HUDEP-2 (cell line): ENCODE measurements at regions not wholly inside any gene's neighbourhood (a gene's known extent, or its start where the extent isn't known, plus 50 kb on each side); places are given as distances from the start of the nearest gene placed in this dataset.
"Not testable (repeated sequence)": the region's sequence is repeated elsewhere in the genome, so short reads cannot be mapped to it uniquely, and the experiment has no call there.

Source experiments
- DNase-seq, 76 experiments: peaks; one replicate each; lab custom pipeline; 2025; ENCODE audit not compliant: unreplicated experiment in 76 of 76; lab: John Stamatoyannopoulos, UW

- no peak for DNase-seq
Observed at GRCh38 chr6:169101981-169102380, 151.7 kb downstream of the THBS2 start.

- no peak for DNase-seq
Observed at GRCh38 chr6:169101036-169101805, 152.4 kb downstream of the THBS2 start.

- DNase-seq = no peak
Observed at GRCh38 chr6:169099411-169100202, 154.0 kb downstream of the THBS2 start.

- not testable (repeated sequence) for DNase-seq
Observed at GRCh38 chr6:169098651-169099050, 155.0 kb downstream of the THBS2 start.

GRCh38 chr6:169098116-169098515 is 155.5 kb downstream of the THBS2 start:
- no peak for DNase-seq

GRCh38 chr6:169097381-169097959 is 156.2 kb downstream of the THBS2 start:
- no peak for DNase-seq

- DNase-seq = no peak
Observed at GRCh38 chr6:169096388-169096787, 157.3 kb downstream of the THBS2 start.

GRCh38 chr6:169095153-169095552 is 158.5 kb downstream of the THBS2 start:
- DNase-seq = no peak

GRCh38 chr6:169094552-169094950 is 159.1 kb downstream of the THBS2 start:
- DNase-seq = no peak

- no peak for DNase-seq
Observed at GRCh38 chr6:169093770-169094551, 159.7 kb downstream of the THBS2 start.

GRCh38 chr6:169093066-169093723 is 160.5 kb downstream of the THBS2 start:
- DNase-seq = no peak

- DNase-seq = no peak
Observed at GRCh38 chr6:169092375-169092774, 161.3 kb downstream of the THBS2 start.

- not testable (repeated sequence) for DNase-seq
Observed at GRCh38 chr6:169090514-169091127, 163.0 kb downstream of the THBS2 start.

- DNase-seq = no peak
Observed at GRCh38 chr6:169088762-169089161, 164.9 kb downstream of the THBS2 start.

- DNase-seq = no peak
Observed at GRCh38 chr6:169087443-169088041, 166.1 kb downstream of the THBS2 start.

- not testable (repeated sequence) for DNase-seq
Observed at GRCh38 chr6:169086616-169087015, 167.0 kb downstream of the THBS2 start.

- no peak for DNase-seq
Observed at GRCh38 chr6:169086020-169086419, 167.6 kb downstream of the THBS2 start.

- no peak for DNase-seq
Observed at GRCh38 chr6:169085466-169085865, 168.2 kb downstream of the THBS2 start.

- DNase-seq = not testable (repeated sequence)
Observed at GRCh38 chr6:169084557-169084956, 169.1 kb downstream of the THBS2 start.
